ENCODE measurements at regions not wholly inside any gene's neighbourhood (a gene's known extent, or its start where the extent isn't known, plus 50 kb on each side); places are given as distances from the start of the nearest gene placed in this dataset.

DNA sequence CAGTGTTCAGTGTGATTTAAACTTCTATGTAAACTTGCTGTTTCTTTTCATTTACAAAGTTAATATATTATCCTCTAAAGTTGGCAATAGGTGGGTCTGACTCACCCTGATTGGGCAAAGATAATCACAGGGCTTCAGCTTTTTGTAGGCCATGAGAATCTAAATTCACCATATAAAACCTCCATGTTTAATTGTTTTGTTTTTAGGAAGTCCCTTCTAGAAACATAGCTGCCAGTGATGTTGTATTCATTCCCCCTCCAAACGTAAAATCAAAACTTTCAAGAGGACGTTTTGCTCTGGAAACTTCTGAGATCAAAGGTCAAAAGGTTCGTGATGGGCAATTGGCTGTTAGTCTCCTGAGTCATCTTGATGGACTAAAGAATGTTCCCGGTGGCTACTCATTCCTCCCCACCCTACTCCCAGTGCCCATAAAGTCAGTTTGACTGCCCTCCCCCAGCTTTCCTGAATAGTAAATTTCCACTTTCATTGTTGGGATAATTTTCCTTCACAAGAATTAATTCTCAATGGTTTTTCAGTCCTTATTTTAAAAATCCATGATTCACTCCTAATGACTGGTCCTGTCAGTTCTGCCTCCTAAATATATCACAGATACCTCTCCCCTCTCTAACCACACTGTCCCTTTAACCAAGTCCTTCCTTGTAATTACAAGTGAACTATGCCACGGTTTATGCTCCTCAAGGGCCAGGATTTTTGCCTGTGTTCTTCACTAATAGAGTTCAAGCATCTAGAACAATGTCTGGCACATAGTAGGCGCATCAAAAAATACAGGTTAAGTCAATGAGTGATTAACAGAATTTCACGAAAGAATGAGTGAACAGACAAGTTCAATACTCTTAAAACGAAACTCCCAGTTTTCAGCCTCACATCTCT, 164.4 kb upstream of the VRK2 start:
- WGBS (ENCODE audit: low lambda C conversion rate), result 15% methylated on average over 8 of the region's 8 CpGs
- FAIRE-seq (no peak), ATAC-seq (peak; percentile 65), DNase-seq (ENCODE audit: low spot score) (peak; percentile 35)
- no peak overlapping the region for H3K9ac ChIP-seq (ENCODE audit: insufficient read depth, low read depth, low read length)
- 0 out of 2 replicates have a peak, but pooled peaks have one; percentile 13 for TF ChIP-seq HNF4A (CRISPR knock-in tag; IDR thresholded peaks at IDR 0.05)
- TF ChIP-seq NR2F1 (CRISPR knock-in tag; IDR thresholded peaks at IDR 0.05), result 0 out of 4 replicates have a peak, but pooled peaks of 1 of the 2 experiments have one; percentile 18
- peak; percentile 43; the same call in 1 of the 2 replicates for TF ChIP-seq FOSL2 (CRISPR knock-in tag; IDR thresholded peaks at IDR 0.05)
- TF ChIP-seq FOXA3 (CRISPR knock-in tag; IDR thresholded peaks at IDR 0.05), result no peak
- TF ChIP-seq ATF7 (IDR thresholded peaks at IDR 0.05), result no peak
- no peak for TF ChIP-seq ATF7 (CRISPR knock-in tag; IDR thresholded peaks at IDR 0.05)
- no peak for TF ChIP-seq MBNL3 (CRISPR knock-in tag; conservative IDR thresholded peaks at IDR 0.05)
- intact Hi-C loops (cut with micrococcal nuclease; ENCODE audit: unreplicated experiment) (no loop called here), in situ Hi-C loops (cut with HindIII; ENCODE audit: extremely low pct_ligation_motif_present, low pct_unique_long_range_greater_than_20kb) (no loop called here)
- H3K27ac ChIP-seq (ENCODE audit: extremely low read length, insufficient read depth, low read length), result no peak overlapping the region
- no peaks in the 10 kb centered on the region for H4K20me1 ChIP-seq (ENCODE audit: insufficient read depth, low read length)
- peak overlapping the region; percentile 13 to 20 (median 13); a peak in 4 of 6 replicates for H3K4me3 ChIP-seq (replicated peaks in 1 of 3; ENCODE audit: insufficient read depth in 1 of 3, low read depth in 2 of 3, low read length in 3 of 3)
- ChIA-PET POLR2A (no interaction called here), CTCF (ENCODE audit: low intra/inter-chr PET ratio, low total read pairs) (no interaction called here)
- BruUV-seq (replicated peaks), result no TSS peak
- H2AFZ ChIP-seq (ENCODE audit: low read length), result no peak overlapping the region
- H3K27me3 ChIP-seq (ENCODE audit: control insufficient read depth in 1 of 2, insufficient read depth in 2 of 2, low read length in 2 of 2), result no peaks in the 10 kb centered on the region
- H3K36me3 ChIP-seq (replicated peaks in 1 of 2; ENCODE audit: control insufficient read depth in 1 of 2, insufficient read depth in 2 of 2, low read length in 2 of 2), result no peaks in the 10 kb centered on the region
- no peaks in the 10 kb centered on the region for H3K9me3 ChIP-seq (ENCODE audit: low read length)
- H3K4me2 ChIP-seq (ENCODE audit: low read depth, low read length), result peak overlapping the region; percentile 50
- H3K4me1 ChIP-seq (ENCODE audit: insufficient read depth, low read length), result peaks cover 13% of the 10 kb centered on the region
- H3K79me2 ChIP-seq (ENCODE audit: insufficient read depth, low read length), result no peaks in the 10 kb centered on the region

DNA sequence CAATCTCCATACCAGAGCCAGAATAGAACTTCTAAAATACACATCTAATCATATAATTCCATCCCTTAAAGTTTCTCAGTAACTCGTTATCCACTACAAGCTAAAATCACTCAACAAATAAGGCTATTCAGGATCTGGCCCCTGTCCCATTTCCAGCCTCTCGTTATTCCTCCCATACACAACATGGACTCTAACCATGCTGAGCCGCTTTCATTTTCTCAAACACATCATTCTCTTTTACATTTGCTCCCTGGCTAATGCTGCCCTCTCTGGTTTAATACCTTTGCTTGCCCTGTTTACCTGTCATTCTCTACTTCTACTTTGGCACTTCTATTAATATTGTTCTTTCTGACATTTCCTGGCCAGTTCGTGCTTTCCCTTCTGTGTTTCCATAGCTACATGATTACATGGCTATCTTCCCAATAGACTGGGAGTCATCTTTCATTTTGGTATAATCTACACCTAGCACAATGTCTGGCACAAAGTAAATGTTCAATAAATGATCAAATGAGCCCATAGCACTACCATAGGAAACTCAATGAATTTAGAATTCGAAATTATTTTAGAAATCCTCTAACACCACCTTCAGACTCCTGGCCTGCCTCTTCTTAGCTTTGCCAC, 163.6 kb upstream of the VRK2 start:
- Histone ChIP-seq H4K20me1 (ENCODE audit: insufficient read depth, low read length) (no peaks in the 10 kb centered on the region), H3K27ac (ENCODE audit: extremely low read length, insufficient read depth, low read length) (no peak overlapping the region), H3K9me3 (ENCODE audit: low read length) (no peaks in the 10 kb centered on the region), H3K36me3 (replicated peaks in 1 of 2; ENCODE audit: control insufficient read depth in 1 of 2, insufficient read depth in 2 of 2, low read length in 2 of 2) (no peaks in the 10 kb centered on the region), H3K79me2 (ENCODE audit: insufficient read depth, low read length) (no peaks in the 10 kb centered on the region), H3K27me3 (ENCODE audit: control insufficient read depth in 1 of 2, insufficient read depth in 2 of 2, low read length in 2 of 2) (no peaks in the 10 kb centered on the region), H3K4me2 (ENCODE audit: low read depth, low read length) (peak overlapping the region; percentile 50), H2AFZ (ENCODE audit: low read length) (peak overlapping the region; percentile 1), H3K9ac (ENCODE audit: insufficient read depth, low read depth, low read length) (no peak overlapping the region), H3K4me1 (ENCODE audit: insufficient read depth, low read length) (peaks cover 13% of the 10 kb centered on the region), H3K4me3 (replicated peaks in 1 of 3; ENCODE audit: insufficient read depth in 1 of 3, low read depth in 2 of 3, low read length in 3 of 3) (peak overlapping the region; percentile 3 to 13 (median 13); a peak in 4 of 6 replicates)
- in situ Hi-C loops (cut with HindIII; ENCODE audit: extremely low pct_ligation_motif_present, low pct_unique_long_range_greater_than_20kb) (no loop called here), intact Hi-C loops (cut with micrococcal nuclease; ENCODE audit: unreplicated experiment) (no loop called here)
- DNase-seq (ENCODE audit: low spot score) (no peak), ATAC-seq (peak; percentile 80), FAIRE-seq (no peak)
- BruUV-seq (replicated peaks), result no TSS peak
- TF ChIP-seq, protein P1, sequence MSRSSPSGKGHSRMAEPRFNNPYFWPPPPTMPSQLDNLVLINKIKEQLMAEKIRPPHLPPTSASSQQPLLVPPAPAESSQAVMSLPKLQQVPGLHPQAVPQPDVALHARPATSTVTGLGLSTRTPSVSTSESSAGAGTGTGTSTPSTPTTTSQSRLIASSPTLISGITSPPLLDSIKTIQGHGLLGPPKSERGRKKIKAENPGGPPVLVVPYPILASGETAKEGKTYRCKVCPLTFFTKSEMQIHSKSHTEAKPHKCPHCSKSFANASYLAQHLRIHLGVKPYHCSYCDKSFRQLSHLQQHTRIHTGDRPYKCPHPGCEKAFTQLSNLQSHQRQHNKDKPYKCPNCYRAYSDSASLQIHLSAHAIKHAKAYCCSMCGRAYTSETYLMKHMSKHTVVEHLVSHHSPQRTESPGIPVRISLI (CRISPR knock-in tag; IDR thresholded peaks at IDR 0.05; ENCODE audit: borderline replicate concordance), result no peak
- TF ChIP-seq SYNCRIP (IDR thresholded peaks at IDR 0.05; ENCODE audit: insufficient read depth, low read depth, low read length) (no peak), MLLT10 (CRISPR knock-in tag; IDR thresholded peaks at IDR 0.05) (no peak), ZMYM2 (CRISPR knock-in tag; IDR thresholded peaks at IDR 0.05) (no peak), IKZF1 (IDR thresholded peaks at IDR 0.05) (no peak), NRL (CRISPR knock-in tag; IDR thresholded peaks at IDR 0.05; ENCODE audit: borderline replicate concordance) (no peak)
- WGBS (ENCODE audit: low lambda C conversion rate), result 11% methylated on average over 5 of the region's 5 CpGs
- ChIA-PET CTCF (ENCODE audit: low intra/inter-chr PET ratio, low total read pairs) (no interaction called here), POLR2A (no interaction called here)
